CD14-positive monocyte (primary cell): ENCODE measurements at regions not wholly inside any gene's neighbourhood (a gene's known extent, or its start where the extent isn't known, plus 50 kb on each side); places are given as distances from the start of the nearest gene placed in this dataset.

Source experiments
- DNase-seq, 3 donors: peaks; one replicate each; pipeline ENCODE4 v3.0.0-alpha.2; 2011 to 2022
- H2AFZ ChIP-seq: 2 replicates; pipeline ENCODE4 v1.6.0; 2012; ENCODE audit warnings: mild to moderate bottlenecking, low read depth, low read length, inconsistent platforms; ENCODE audit not compliant: insufficient read depth, poor library complexity, severe bottlenecking
- H3K27ac ChIP-seq, 2 donors: 1 replicate in 1 of 2; 2 replicates in 1 of 2; pipeline ENCODE4 v1.5.1; 2012 to 2013; ENCODE audit warnings: low read length in 2 of 2, control low read depth in 1 of 2, inconsistent platforms in 1 of 2, low read depth in 1 of 2, mild to moderate bottlenecking in 1 of 2
- H3K27me3 ChIP-seq, 2 donors: one replicate each; pipeline versions ENCODE4 v1.6.0 to v1.6.1; 2011 to 2013; ENCODE audit warnings: low read length in 2 of 2; ENCODE audit not compliant: control insufficient read depth in 2 of 2, insufficient read depth in 2 of 2
- H3K36me3 ChIP-seq, 2 donors: replicated peaks in 1 of 2; 1 replicate in 1 of 2; 2 replicates in 1 of 2; pipeline versions ENCODE4 v1.5.1 to v1.6.1; 2012 to 2013; ENCODE audit warnings: low read length in 2 of 2, control low read depth in 1 of 2, inconsistent platforms in 1 of 2, mild to moderate bottlenecking in 1 of 2; ENCODE audit not compliant: insufficient read depth in 2 of 2, control insufficient read depth in 1 of 2
- H3K4me1 ChIP-seq, 2 donors: 1 replicate in 1 of 2; 2 replicates in 1 of 2; pipeline versions ENCODE4 v1.5.1 to v1.6.1; 2012 to 2013; ENCODE audit warnings: low read length in 2 of 2, control low read depth in 1 of 2, inconsistent platforms in 1 of 2, mild to moderate bottlenecking in 1 of 2, moderate library complexity in 1 of 2; ENCODE audit not compliant: insufficient read depth in 2 of 2, control insufficient read depth in 1 of 2
- H3K4me2 ChIP-seq: replicated peaks from 2 replicates; pipeline ENCODE3; 2012; ENCODE audit warnings: low read length, moderate library complexity, mild to moderate bottlenecking; ENCODE audit not compliant: poor library complexity, severe bottlenecking; ENCODE audit errors: extremely low read depth
- H3K4me3 ChIP-seq, 3 experiments: fragments of 200-600 bp in 1 of 3; sonication (generic) in 1 of 3; replicated peaks in 1 of 3; 1 replicate in 2 of 3; 2 replicates in 1 of 3; pipeline ENCODE4 v1.5.1; 2011 to 2013; ENCODE audit warnings: low read length in 3 of 3, mild to moderate bottlenecking in 3 of 3, control low read depth in 2 of 3, low read depth in 2 of 3, inconsistent platforms in 1 of 3, moderate library complexity in 1 of 3
- H3K79me2 ChIP-seq: 2 replicates; pipeline ENCODE4 v1.6.0; 2012; ENCODE audit warnings: mild to moderate bottlenecking, control low read depth, inconsistent platforms, low read length, moderate library complexity; ENCODE audit not compliant: insufficient read depth
- H3K9ac ChIP-seq: 2 replicates; pipeline ENCODE4 v1.6.0; 2017; ENCODE audit warnings: low read length, mild to moderate bottlenecking; ENCODE audit not compliant: insufficient read depth, poor library complexity, severe bottlenecking
- H3K9me3 ChIP-seq, 2 donors: replicated peaks in 1 of 2; 1 replicate in 1 of 2; 2 replicates in 1 of 2; pipeline versions ENCODE4 v1.5.1 to v1.6.1; 2012 to 2013; ENCODE audit warnings: low read length in 2 of 2, control low read depth in 1 of 2; ENCODE audit not compliant: control insufficient read depth in 1 of 2, insufficient read depth in 1 of 2
- H4K20me1 ChIP-seq: 2 replicates; pipeline ENCODE4 v1.6.0; 2012; ENCODE audit warnings: mild to moderate bottlenecking, low read length, control low read depth, moderate library complexity; ENCODE audit not compliant: insufficient read depth
- H3K27ac Mint-ChIP-seq, 7 donors: one replicate each; pipeline ENCODE4 v1.8.0; 2020; ENCODE audit warnings: mild to moderate bottlenecking in 7 of 7, mixed read lengths in 7 of 7, moderate library complexity in 6 of 7, inconsistent platforms in 2 of 7
- H3K27me3 Mint-ChIP-seq, 3 donors: one replicate each; pipeline ENCODE4 v1.8.0; 2021 to 2022; ENCODE audit warnings: low read depth in 3 of 3, mild to moderate bottlenecking in 3 of 3, mixed read lengths in 3 of 3, moderate library complexity in 3 of 3, inconsistent platforms in 1 of 3
- H3K36me3 Mint-ChIP-seq, 2 donors: one replicate each; pipeline ENCODE4 v1.8.0; 2020; ENCODE audit warnings: mixed read lengths in 2 of 2, inconsistent platforms in 1 of 2, mild to moderate bottlenecking in 1 of 2
- H3K4me1 Mint-ChIP-seq: one replicate; pipeline ENCODE4 v1.8.0; 2020; ENCODE audit warnings: mild to moderate bottlenecking, mixed read lengths
- H3K4me3 Mint-ChIP-seq, 2 donors: one replicate each; pipeline ENCODE4 v1.8.0; 2020; ENCODE audit warnings: mild to moderate bottlenecking in 2 of 2, mixed read lengths in 2 of 2, moderate library complexity in 1 of 2
- H3K9me3 Mint-ChIP-seq, 7 donors: one replicate each; pipeline ENCODE4 v1.8.0; 2020 to 2022; ENCODE audit warnings: mixed read lengths in 7 of 7, mild to moderate bottlenecking in 6 of 7, moderate library complexity in 6 of 7, inconsistent platforms in 2 of 7
- CTCF ChIP-seq: fragments of 200-600 bp; IDR thresholded peaks from one replicate; pipeline ENCODE4 v1.8.0; 2022; ENCODE audit warnings: antibody characterized with exemption, mild to moderate bottlenecking
- WGBS: methylation state at CpG from one replicate; pipeline ENCODE4 v1.1.5; 2013; ENCODE audit warnings: missing lambda C conversion rate; ENCODE audit not compliant: insufficient coverage; 5-methylcytosine and 5-hydroxymethylcytosine counted together
- intact Hi-C, 2 donors: fragments of 100-400 bp; cut with micrococcal nuclease; formaldehyde crosslinking; loops; one replicate each; pipeline versions ENCODE4 v1.15.0 to v1.15.1; 2023

- no peak overlapping the region for H3K4me2 ChIP-seq
- TF ChIP-seq CTCF: no peak
- no peak overlapping the region for H3K27ac ChIP-seq
- H3K9me3 ChIP-seq: no peaks in the 10 kb centered on the region
- no peak for DNase-seq
- intact Hi-C loops: no loop called here
- H3K9me3 Mint-ChIP-seq: peaks cover 0 to 4% (median 0%) of the 10 kb centered on the region in 7 donors
- no peaks in the 10 kb centered on the region for H3K4me1 Mint-ChIP-seq
- 86% methylated on average over 1 of the region's 3 CpGs for WGBS
- H3K4me1 ChIP-seq: no peaks in the 10 kb centered on the region
- no peak overlapping the region for H3K27ac Mint-ChIP-seq
- H3K4me3 ChIP-seq: no peak overlapping the region
- H3K9ac ChIP-seq: no peak overlapping the region
- H3K27me3 Mint-ChIP-seq: peaks cover 0 to 6% (median 0%) of the 10 kb centered on the region in 3 donors
- no peaks in the 10 kb centered on the region for H3K27me3 ChIP-seq
- H3K36me3 ChIP-seq: no peaks in the 10 kb centered on the region
- no peak overlapping the region for H2AFZ ChIP-seq
- no peaks in the 10 kb centered on the region for H3K79me2 ChIP-seq
- H3K4me3 Mint-ChIP-seq: no peak overlapping the region
- no peaks in the 10 kb centered on the region for H3K36me3 Mint-ChIP-seq
- H4K20me1 ChIP-seq: no peaks in the 10 kb centered on the region
Observed at GRCh38 chr12:114136631-114137030, 170.5 kb upstream of the RBM19 start.

DNA sequence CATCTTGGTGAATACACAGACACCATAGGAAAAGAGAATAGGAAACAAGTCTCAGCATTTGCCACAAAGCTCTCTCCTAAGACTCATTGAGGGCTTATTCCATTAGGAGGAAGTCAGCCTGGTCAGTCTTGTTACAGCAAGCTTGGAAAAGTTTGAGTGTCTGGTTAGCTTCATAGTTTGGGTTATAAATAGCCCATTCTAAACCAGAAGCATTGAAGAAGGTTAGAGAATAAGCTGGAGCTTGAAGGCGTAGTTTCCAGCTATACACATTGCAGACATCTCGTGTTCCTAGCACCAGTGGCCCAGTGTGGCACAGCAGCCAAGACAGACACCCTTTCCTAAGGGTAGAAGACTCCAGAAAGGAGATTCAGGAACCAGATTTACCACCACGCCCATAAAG, 168.8 kb upstream of the RBM19 start:
- H3K27ac Mint-ChIP-seq: no peak overlapping the region
- Histone ChIP-seq H3K4me3 (no peak overlapping the region), H3K4me2 (no peak overlapping the region), H3K27me3 (no peaks in the 10 kb centered on the region), H3K9ac (no peak overlapping the region), H4K20me1 (no peaks in the 10 kb centered on the region), H2AFZ (no peak overlapping the region), H3K4me1 (no peaks in the 10 kb centered on the region), H3K36me3 (no peaks in the 10 kb centered on the region), H3K27ac (no peak overlapping the region), H3K79me2 (no peaks in the 10 kb centered on the region), H3K9me3 (no peaks in the 10 kb centered on the region)
- no peak for DNase-seq
- WGBS: 83% methylated on average over 1 of the region's 3 CpGs
- H3K36me3 Mint-ChIP-seq: no peaks in the 10 kb centered on the region
- TF ChIP-seq CTCF: no peak
- H3K4me1 Mint-ChIP-seq: no peaks in the 10 kb centered on the region
- H3K9me3 Mint-ChIP-seq: peaks cover 0 to 3% (median 0%) of the 10 kb centered on the region in 7 donors
- H3K4me3 Mint-ChIP-seq: no peak overlapping the region
- H3K27me3 Mint-ChIP-seq: peaks cover 0 to 6% (median 0%) of the 10 kb centered on the region in 3 donors
- intact Hi-C loops: no loop called here
